WTC11 (cell line): ENCODE measurements at regions not wholly inside any gene's neighbourhood (a gene's known extent, or its start where the extent isn't known, plus 50 kb on each side); places are given as distances from the start of the nearest gene placed in this dataset.

Experiments used
- ATAC-seq: fragments of 200-7000 bp; cut with Tn5 transposase; 2 replicates; pipeline ENCODE4 v1.10.0; 2021; ENCODE audit warnings: mild to moderate bottlenecking, moderate library complexity
- CTCF ChIA-PET: fragments of 300-600 bp; sonication (Branson Sonifier 250); formaldehyde crosslinking; loops from one replicate; lab custom pipeline; 2021; ENCODE audit warnings: antibody characterized with exemption; lab: Charles Lee
- POLR2A ChIA-PET: fragments of 350-600 bp; sonication (Branson Sonifier 250); formaldehyde crosslinking; loops from one replicate; lab custom pipeline; 2021; ENCODE audit warnings: antibody characterized with exemption; lab: Charles Lee
- DNase-seq: peaks from one replicate; pipeline ENCODE4 v3.0.0; 2021; ENCODE audit warnings: low spot score
- H3K27ac Mint-ChIP-seq: 2 replicates; pipeline ENCODE4 v1.8.0; 2021; ENCODE audit warnings: mixed read lengths
- H3K27me3 Mint-ChIP-seq: 2 replicates; pipeline ENCODE4 v1.8.0; 2021; ENCODE audit warnings: low read depth, mild to moderate bottlenecking, moderate library complexity, mixed read lengths
- H3K36me3 Mint-ChIP-seq: 2 replicates; pipeline ENCODE4 v1.8.0; 2021; ENCODE audit warnings: mixed read lengths
- H3K4me1 Mint-ChIP-seq: 2 replicates; pipeline ENCODE4 v1.8.0; 2022; ENCODE audit warnings: mixed read lengths
- H3K4me3 Mint-ChIP-seq: 2 replicates; pipeline ENCODE4 v1.8.0; 2021; ENCODE audit warnings: mild to moderate bottlenecking, moderate library complexity, mixed read lengths
- H3K9me3 Mint-ChIP-seq: 2 replicates; pipeline ENCODE4 v1.8.0; 2021; ENCODE audit warnings: mixed read lengths
- E2F5 ChIP-seq: sonication (generic); formaldehyde crosslinking; IDR thresholded peaks from 2 replicates; pipeline ENCODE4 v1.8.1; 2022; ENCODE audit warnings: mild to moderate bottlenecking, moderate library complexity, missing genetic modification reagents
- ESRRA ChIP-seq: sonication (generic); formaldehyde crosslinking; IDR thresholded peaks from 2 replicates; pipeline ENCODE4 v1.8.1; 2022; ENCODE audit warnings: mild to moderate bottlenecking, missing genetic modification reagents, borderline replicate concordance
- FOXJ3 ChIP-seq: sonication (generic); formaldehyde crosslinking; IDR thresholded peaks from 2 replicates; pipeline ENCODE4 v1.9.0; 2021; ENCODE audit warnings: missing genetic modification reagents, mild to moderate bottlenecking, borderline replicate concordance
- FOXK1 ChIP-seq: sonication (generic); formaldehyde crosslinking; IDR thresholded peaks from 2 replicates; pipeline ENCODE4 v1.8.0; 2022; ENCODE audit warnings: mild to moderate bottlenecking, moderate library complexity, missing genetic modification reagents
- FOXP1 ChIP-seq: sonication (generic); formaldehyde crosslinking; IDR thresholded peaks from 2 replicates; pipeline ENCODE4 v1.8.0; 2022; ENCODE audit warnings: missing genetic modification reagents, mild to moderate bottlenecking, moderate library complexity, borderline replicate concordance
- FOXP4 ChIP-seq: sonication (generic); formaldehyde crosslinking; IDR thresholded peaks from 2 replicates; pipeline ENCODE4 v1.8.0; 2022; ENCODE audit warnings: mild to moderate bottlenecking, missing genetic modification reagents
- GRHL2 ChIP-seq: fragments of 250-450 bp; sonication (Bioruptor Pico); IDR thresholded peaks from 2 replicates; pipeline ENCODE4 v1.8.0; 2022; ENCODE audit warnings: mild to moderate bottlenecking, moderate library complexity; ENCODE audit not compliant: insufficient replicate concordance, severe bottlenecking
- JAZF1 ChIP-seq: fragments of 250-450 bp; sonication (Bioruptor Pico); IDR thresholded peaks from 2 replicates; pipeline ENCODE4 v1.9.0; 2021; ENCODE audit warnings: moderate library complexity, mild to moderate bottlenecking, inconsistent platforms
- JUN ChIP-seq: sonication (generic); formaldehyde crosslinking; IDR thresholded peaks from 2 replicates; pipeline ENCODE4 v1.8.0; 2023; ENCODE audit warnings: mild to moderate bottlenecking, missing genetic modification reagents
- NFE2L1 ChIP-seq: sonication (generic); formaldehyde crosslinking; IDR thresholded peaks from 2 replicates; pipeline ENCODE4 v1.8.1; 2023; ENCODE audit warnings: missing genetic modification reagents
- OVOL2 ChIP-seq: fragments of 250-450 bp; sonication (Bioruptor Pico); IDR thresholded peaks from 2 replicates; pipeline ENCODE4 v1.9.0; 2021; ENCODE audit warnings: mild to moderate bottlenecking, borderline replicate concordance
- PRDM15 ChIP-seq: sonication (generic); formaldehyde crosslinking; IDR thresholded peaks from 2 replicates; pipeline ENCODE4 v1.8.0; 2022; ENCODE audit warnings: missing genetic modification reagents
- PREB ChIP-seq: sonication (generic); formaldehyde crosslinking; IDR thresholded peaks from 2 replicates; pipeline ENCODE4 v1.8.1; 2022; ENCODE audit warnings: mild to moderate bottlenecking, missing genetic modification reagents, moderate library complexity, borderline replicate concordance
- ZNF263 ChIP-seq: sonication (generic); formaldehyde crosslinking; IDR thresholded peaks from 2 replicates; pipeline ENCODE4 v1.8.1; 2022; ENCODE audit warnings: low read depth, mild to moderate bottlenecking, moderate library complexity, missing genetic modification reagents
- ZNF281 ChIP-seq: sonication (generic); formaldehyde crosslinking; IDR thresholded peaks from 2 replicates; pipeline ENCODE4 v1.8.0; 2023; ENCODE audit warnings: mild to moderate bottlenecking, missing genetic modification reagents
- ZNF671 ChIP-seq: fragments of 250-450 bp; sonication (Bioruptor Pico); IDR thresholded peaks from 2 replicates; pipeline ENCODE4 v1.8.0; 2021; ENCODE audit warnings: mild to moderate bottlenecking

- POLR2A ChIA-PET, result no interaction called here
- H3K36me3 Mint-ChIP-seq, result no peaks in the 10 kb centered on the region
- TF ChIP-seq FOXK1 (CRISPR knock-in tag) (no peak), ESRRA (CRISPR knock-in tag) (no peak), FOXP1 (CRISPR knock-in tag) (no peak), ZNF281 (CRISPR knock-in tag) (no peak), E2F5 (no peak)
- TF ChIP-seq, all 79 proteins: peak for 0
- Mint-ChIP-seq H3K27me3 (no peaks in the 10 kb centered on the region), H3K9me3 (peaks cover 9% of the 10 kb centered on the region), H3K4me1 (peaks cover 20% of the 10 kb centered on the region), H3K27ac (no peak overlapping the region), H3K4me3 (no peak overlapping the region)
- CTCF ChIA-PET, result no interaction called here
- ATAC-seq (no peak), DNase-seq (no peak)
Measured at GRCh38 chr3:107942244-107942643, 148.6 kb downstream of the CD47 start.

GRCh38 chr3:107939691-107940442 is 151.0 kb downstream of the CD47 start:
- DNase-seq (no peak), ATAC-seq (no peak)
- TF ChIP-seq PREB (CRISPR knock-in tag) (no peak), PRDM15 (no peak), FOXP4 (CRISPR knock-in tag) (no peak), ZNF263 (no peak), OVOL2 (CRISPR knock-in tag) (no peak), NFE2L1 (CRISPR knock-in tag) (no peak), FOXJ3 (CRISPR knock-in tag) (no peak), E2F5 (no peak), JAZF1 (CRISPR knock-in tag) (no peak), GRHL2 (no peak), JUN (no peak), ZNF671 (no peak)
- ChIA-PET POLR2A (no interaction called here), CTCF (interaction anchor here (1.2 to 3.3 kb wide), 2 partner anchors 12 to 538 kb away, joined by 3 to 26 read pairs; no protein-coding TSS in a partner anchor)
- no peaks in the 10 kb centered on the region for H3K36me3 Mint-ChIP-seq
- H3K27ac Mint-ChIP-seq, result no peak overlapping the region
- H3K9me3 Mint-ChIP-seq, result peaks cover 5% of the 10 kb centered on the region; the same call in 1 of the 2 replicates
- peaks cover 13% of the 10 kb centered on the region for H3K4me1 Mint-ChIP-seq
- H3K4me3 Mint-ChIP-seq, result no peak overlapping the region
- no peaks in the 10 kb centered on the region for H3K27me3 Mint-ChIP-seq
